22Rv1 (cell line): ENCODE measurements at regions not wholly inside any gene's neighbourhood (a gene's known extent, or its start where the extent isn't known, plus 50 kb on each side); places are given as distances from the start of the nearest gene placed in this dataset.
"Not testable (repeated sequence)": the region's sequence is repeated elsewhere in the genome, so short reads cannot be mapped to it uniquely, and the experiment has no call there.

ENCODE experiments used
- H3K27ac ChIP-seq: fragments of 450-650 bp; 2 replicates; pipeline ENCODE4 v1.5.1; 2017
- CTCF ChIP-seq: fragments of 450-650 bp; IDR thresholded peaks from 2 replicates; pipeline ENCODE4 v1.5.1; 2017; ENCODE audit warnings: mild to moderate bottlenecking
- ZFX ChIP-seq: fragments of 450-650 bp; IDR thresholded peaks from 2 replicates; pipeline ENCODE4 v1.6.1; 2017; ENCODE audit warnings: antibody characterized with exemption, borderline replicate concordance

- no peak for TF ChIP-seq CTCF
- TF ChIP-seq ZFX, result no peak
- H3K27ac ChIP-seq, result no peak overlapping the region
These were observed 122.5 kb upstream of the SLC44A1 start for GRCh38 chr9:105121861-105122430.

- H3K27ac ChIP-seq, result not testable (repeated sequence)
These were observed 119.9 kb upstream of the SLC44A1 start for GRCh38 chr9:105124598-105124997.

- no peak overlapping the region for H3K27ac ChIP-seq
- TF ChIP-seq ZFX (no peak), CTCF (no peak)
These were observed 118.2 kb upstream of the SLC44A1 start for GRCh38 chr9:105126226-105126625.

GRCh38 chr9:105127863-105128220, 116.6 kb upstream of the SLC44A1 start:
- no peak overlapping the region for H3K27ac ChIP-seq
- TF ChIP-seq ZFX, result no peak
- no peak for TF ChIP-seq CTCF

GRCh38 chr9:105128908-105129600, 115.4 kb upstream of the SLC44A1 start:
- TF ChIP-seq ZFX (no peak), CTCF (no peak)
- H3K27ac ChIP-seq, result no peak overlapping the region

GRCh38 chr9:105129731-105130130, 114.7 kb upstream of the SLC44A1 start:
- TF ChIP-seq CTCF (no peak), ZFX (no peak)

GRCh38 chr9:105131981-105132380, 112.5 kb upstream of the SLC44A1 start:
- no peak for TF ChIP-seq ZFX
- no peak for TF ChIP-seq CTCF

More at GRCh38 chr9:105129731-105130130, 114.7 kb upstream of the SLC44A1 start:
- no peak overlapping the region for H3K27ac ChIP-seq

GRCh38 chr9:105132606-105133005, 111.8 kb upstream of the SLC44A1 start:
- H3K27ac ChIP-seq, result no peak overlapping the region

More at GRCh38 chr9:105131981-105132380, 112.5 kb upstream of the SLC44A1 start:
- H3K27ac ChIP-seq, result no peak overlapping the region

More at GRCh38 chr9:105132606-105133005, 111.8 kb upstream of the SLC44A1 start:
- TF ChIP-seq ZFX (no peak), CTCF (no peak)
